Inflammatory macrophage treated with lipopolysaccharide for 1 hour (primary cell): ENCODE measurements at regions not wholly inside any gene's neighbourhood (a gene's known extent, or its start where the extent isn't known, plus 50 kb on each side); places are given as distances from the start of the nearest gene placed in this dataset.
"Not testable (repeated sequence)": the region's sequence is repeated elsewhere in the genome, so short reads cannot be mapped to it uniquely, and the experiment has no call there.

Source experiments
- DNase-seq, 2 donors: peaks; one replicate each; pipeline ENCODE4 v3.0.0-alpha.2; 2020 to 2022

- DNase-seq, result not testable (repeated sequence)
Observed at GRCh38 chr7:32816409-32816948, 75.1 kb downstream of the KBTBD2 start.

- not testable (repeated sequence) for DNase-seq
Observed at GRCh38 chr7:32814779-32815178, 76.8 kb downstream of the KBTBD2 start.

GRCh38 chr7:32809871-32810270, 81.7 kb downstream of the KBTBD2 start:
- DNase-seq, result no peak

GRCh38 chr7:32809347-32809746, 82.2 kb downstream of the KBTBD2 start:
- no peak for DNase-seq

GRCh38 chr7:32803406-32804141, 88.0 kb downstream of the KBTBD2 start:
- DNase-seq, result peak; percentile 10 to 53

GRCh38 chr7:32802305-32802910, 89.2 kb downstream of the KBTBD2 start:
- no peak for DNase-seq

GRCh38 chr7:32793053-32793452, 98.5 kb downstream of the KBTBD2 start:
- DNase-seq, result not testable (repeated sequence)

GRCh38 chr7:32790766-32791430, 100.7 kb downstream of the KBTBD2 start:
- not testable (repeated sequence) for DNase-seq

GRCh38 chr7:32789266-32789665, 102.3 kb downstream of the KBTBD2 start:
- DNase-seq, result not testable (repeated sequence)

- not testable (repeated sequence) for DNase-seq
Observed at GRCh38 chr7:32788174-32788573, 103.4 kb downstream of the KBTBD2 start.

- DNase-seq, result not testable (repeated sequence)
Observed at GRCh38 chr7:32785365-32785944, 106.1 kb downstream of the KBTBD2 start.

GRCh38 chr7:32779895-32780294, 111.7 kb downstream of the KBTBD2 start:
- DNase-seq, result not testable (repeated sequence)

- DNase-seq, result no peak
Observed at GRCh38 chr7:32779167-32779566, 112.4 kb downstream of the KBTBD2 start.

GRCh38 chr7:32777041-32777666, 114.4 kb downstream of the KBTBD2 start:
- not testable (repeated sequence) for DNase-seq

GRCh38 chr7:32776318-32776717, 115.2 kb downstream of the KBTBD2 start:
- DNase-seq, result not testable (repeated sequence)

- DNase-seq, result not testable (repeated sequence)
Observed at GRCh38 chr7:32775809-32776208, 115.8 kb downstream of the KBTBD2 start.

- DNase-seq, result no peak
Observed at GRCh38 chr7:32774541-32774951, 117.0 kb downstream of the KBTBD2 start.

GRCh38 chr7:32768866-32769510, 122.6 kb downstream of the KBTBD2 start:
- not testable (repeated sequence) for DNase-seq

- not testable (repeated sequence) for DNase-seq
Observed at GRCh38 chr7:32768338-32768737, 123.2 kb downstream of the KBTBD2 start.

GRCh38 chr7:32765649-32766251, 125.8 kb downstream of the KBTBD2 start:
- peak; percentile 12 to 52 for DNase-seq

- no peak for DNase-seq
Observed at GRCh38 chr7:32765185-32765584, 126.4 kb downstream of the KBTBD2 start.

GRCh38 chr7:32762925-32763293, 128.7 kb downstream of the KBTBD2 start:
- peak in 1 of 2 donors; percentile 16 for DNase-seq
